ENCODE measurements at regions not wholly inside any gene's neighbourhood (a gene's known extent, or its start where the extent isn't known, plus 50 kb on each side); places are given as distances from the start of the nearest gene placed in this dataset.

DNA sequence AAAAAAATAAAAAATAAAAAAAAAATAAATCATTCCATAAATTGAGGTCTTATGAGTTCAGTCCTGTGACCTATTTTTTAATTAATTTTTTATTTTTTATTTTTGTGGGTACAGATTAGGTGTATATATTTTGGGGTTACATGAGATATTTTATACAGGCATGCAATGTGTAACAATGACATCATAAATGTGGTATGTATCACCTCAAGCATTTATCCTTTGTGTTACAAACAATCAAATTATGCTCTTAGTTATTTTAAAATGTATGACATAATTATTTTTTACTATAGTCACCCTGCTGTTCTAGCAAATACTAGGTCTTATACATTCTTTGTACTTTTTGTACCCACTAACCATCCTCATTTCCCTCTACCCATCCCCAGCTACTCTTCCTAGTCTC lies 537.9 kb downstream of the HINT1 start:
- TF ChIP-seq, protein P1, sequence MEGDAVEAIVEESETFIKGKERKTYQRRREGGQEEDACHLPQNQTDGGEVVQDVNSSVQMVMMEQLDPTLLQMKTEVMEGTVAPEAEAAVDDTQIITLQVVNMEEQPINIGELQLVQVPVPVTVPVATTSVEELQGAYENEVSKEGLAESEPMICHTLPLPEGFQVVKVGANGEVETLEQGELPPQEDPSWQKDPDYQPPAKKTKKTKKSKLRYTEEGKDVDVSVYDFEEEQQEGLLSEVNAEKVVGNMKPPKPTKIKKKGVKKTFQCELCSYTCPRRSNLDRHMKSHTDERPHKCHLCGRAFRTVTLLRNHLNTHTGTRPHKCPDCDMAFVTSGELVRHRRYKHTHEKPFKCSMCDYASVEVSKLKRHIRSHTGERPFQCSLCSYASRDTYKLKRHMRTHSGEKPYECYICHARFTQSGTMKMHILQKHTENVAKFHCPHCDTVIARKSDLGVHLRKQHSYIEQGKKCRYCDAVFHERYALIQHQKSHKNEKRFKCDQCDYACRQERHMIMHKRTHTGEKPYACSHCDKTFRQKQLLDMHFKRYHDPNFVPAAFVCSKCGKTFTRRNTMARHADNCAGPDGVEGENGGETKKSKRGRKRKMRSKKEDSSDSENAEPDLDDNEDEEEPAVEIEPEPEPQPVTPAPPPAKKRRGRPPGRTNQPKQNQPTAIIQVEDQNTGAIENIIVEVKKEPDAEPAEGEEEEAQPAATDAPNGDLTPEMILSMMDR (IDR thresholded peaks at IDR 0.05 in 2 of 3, conservative IDR thresholded peaks at IDR 0.05 in 1 of 3; ENCODE audit: insufficient read depth in 2 of 3, low read depth in 1 of 3, low read length in 3 of 3), result no peak
- TF ChIP-seq ZNF239 (CRISPR knock-in tag; IDR thresholded peaks at IDR 0.05) (no peak), FOXK2 (conservative IDR thresholded peaks at IDR 0.05 in 1 of 2, IDR thresholded peaks at IDR 0.05 in 1 of 2; ENCODE audit: low read depth in 2 of 2) (no peak), PHB (CRISPR knock-in tag; IDR thresholded peaks at IDR 0.05) (no peak), SMC3 (conservative IDR thresholded peaks at IDR 0.05; ENCODE audit: insufficient read depth, low read depth, low read length) (no peak), BRCA1 (IDR thresholded peaks at IDR 0.05) (no peak), BRCA1 (CRISPR knock-in tag; IDR thresholded peaks at IDR 0.05) (no peak), RFX5 (IDR thresholded peaks at IDR 0.05; ENCODE audit: low read depth, low read length) (no peak), ZBTB17 (CRISPR knock-in tag; IDR thresholded peaks at IDR 0.05) (no peak), JUNB (CRISPR knock-in tag; conservative IDR thresholded peaks at IDR 0.05) (no peak), JUN (IDR thresholded peaks at IDR 0.05; ENCODE audit: borderline replicate concordance, low read depth, low read length) (no peak), JUN (CRISPR knock-in tag; IDR thresholded peaks at IDR 0.05; ENCODE audit: borderline replicate concordance) (no peak)
- TF ChIP-seq, protein P2, sequence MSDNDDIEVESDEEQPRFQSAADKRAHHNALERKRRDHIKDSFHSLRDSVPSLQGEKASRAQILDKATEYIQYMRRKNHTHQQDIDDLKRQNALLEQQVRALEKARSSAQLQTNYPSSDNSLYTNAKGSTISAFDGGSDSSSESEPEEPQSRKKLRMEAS (CRISPR knock-in tag; IDR thresholded peaks at IDR 0.05), result no peak
- TF ChIP-seq, protein P3, sequence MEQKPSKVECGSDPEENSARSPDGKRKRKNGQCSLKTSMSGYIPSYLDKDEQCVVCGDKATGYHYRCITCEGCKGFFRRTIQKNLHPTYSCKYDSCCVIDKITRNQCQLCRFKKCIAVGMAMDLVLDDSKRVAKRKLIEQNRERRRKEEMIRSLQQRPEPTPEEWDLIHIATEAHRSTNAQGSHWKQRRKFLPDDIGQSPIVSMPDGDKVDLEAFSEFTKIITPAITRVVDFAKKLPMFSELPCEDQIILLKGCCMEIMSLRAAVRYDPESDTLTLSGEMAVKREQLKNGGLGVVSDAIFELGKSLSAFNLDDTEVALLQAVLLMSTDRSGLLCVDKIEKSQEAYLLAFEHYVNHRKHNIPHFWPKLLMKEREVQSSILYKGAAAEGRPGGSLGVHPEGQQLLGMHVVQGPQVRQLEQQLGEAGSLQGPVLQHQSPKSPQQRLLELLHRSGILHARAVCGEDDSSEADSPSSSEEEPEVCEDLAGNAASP (IDR thresholded peaks at IDR 0.05), result no peak
- TF ChIP-seq, protein P4, sequence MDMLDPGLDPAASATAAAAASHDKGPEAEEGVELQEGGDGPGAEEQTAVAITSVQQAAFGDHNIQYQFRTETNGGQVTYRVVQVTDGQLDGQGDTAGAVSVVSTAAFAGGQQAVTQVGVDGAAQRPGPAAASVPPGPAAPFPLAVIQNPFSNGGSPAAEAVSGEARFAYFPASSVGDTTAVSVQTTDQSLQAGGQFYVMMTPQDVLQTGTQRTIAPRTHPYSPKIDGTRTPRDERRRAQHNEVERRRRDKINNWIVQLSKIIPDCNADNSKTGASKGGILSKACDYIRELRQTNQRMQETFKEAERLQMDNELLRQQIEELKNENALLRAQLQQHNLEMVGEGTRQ (CRISPR knock-in tag; IDR thresholded peaks at IDR 0.05), result no peak
